ENCODE measurements at regions not wholly inside any gene's neighbourhood (a gene's known extent, or its start where the extent isn't known, plus 50 kb on each side); places are given as distances from the start of the nearest gene placed in this dataset.
A peak's percentile ranks its signal among the peaks of the same experiment; 100 is the strongest.

GRCh38 chr10:45515630-45516029 is 141.6 kb downstream of the ALOX5 start:
- Histone ChIP-seq H4K91ac (ENCODE audit: insufficient read length, low read depth, low read length) (no peak overlapping the region), H4K20me1 (ENCODE audit: control insufficient read depth, insufficient read depth, insufficient read length) (no peaks in the 10 kb centered on the region), H3K79me1 (ENCODE audit: insufficient read depth, low read depth, low read length, poor library complexity, severe bottlenecking) (no peaks in the 10 kb centered on the region), H3K27ac (ENCODE audit: insufficient read length, low read depth, low read length) (no peak overlapping the region), H3K4ac (ENCODE audit: low read depth, low read length) (no peak overlapping the region), H3K79me2 (ENCODE audit: insufficient read depth, low read length) (no peaks in the 10 kb centered on the region), H2BK12ac (ENCODE audit: insufficient read length, low read depth, low read length) (no peak overlapping the region), H3K4me2 (ENCODE audit: insufficient read depth, insufficient read length, low read length) (no peak overlapping the region), H3K9ac (ENCODE audit: extremely low read depth, insufficient read length, low read length) (no peak overlapping the region), H2AFZ (ENCODE audit: low read length) (no peak overlapping the region), H3K14ac (ENCODE audit: insufficient read depth, low read length) (no peak overlapping the region), H2BK15ac (ENCODE audit: low read depth, low read length) (no peak overlapping the region), H2BK20ac (ENCODE audit: low read depth, low read length, poor library complexity, severe bottlenecking) (no peak overlapping the region), H4K8ac (replicated peaks; ENCODE audit: insufficient read length, low read depth, low read length) (no peak overlapping the region), H3K56ac (ENCODE audit: insufficient read length, low read depth, low read length) (no peak overlapping the region), H3K18ac (ENCODE audit: insufficient read length, low read depth, low read length) (no peak overlapping the region), H3T11ph (ENCODE audit: low read length) (no peak overlapping the region), H2BK120ac (ENCODE audit: low read depth, low read length, poor library complexity, severe bottlenecking) (no peak overlapping the region), H2AK5ac (ENCODE audit: insufficient read length, low read length) (no peak overlapping the region), H3K9me3 (ENCODE audit: control insufficient read depth, low read depth, low read length) (no peaks in the 10 kb centered on the region), H4K5ac (ENCODE audit: insufficient read length, low read depth, low read length) (no peak overlapping the region), H3K23ac (ENCODE audit: insufficient read length, low read depth, low read length) (no peak overlapping the region), H3K27me3 (ENCODE audit: insufficient read depth, low read length) (no peaks in the 10 kb centered on the region), H2BK5ac (ENCODE audit: insufficient read length, low read length) (no peak overlapping the region), H3K4me1 (ENCODE audit: insufficient read depth, low read length) (peaks cover 3% of the 10 kb centered on the region; the same call in 1 of the 2 replicates), H3K23me2 (ENCODE audit: insufficient read length, low read depth, low read length, poor library complexity, severe bottlenecking) (no peaks in the 10 kb centered on the region)
- Mint-ChIP-seq H3K27me3 (ENCODE audit: low read depth) (no peaks in the 10 kb centered on the region; the same call in 1 of the 2 replicates), H3K27ac (peak overlapping the region; percentile 1 to 46 (median 7); a peak in 3 of 7 replicates), H3K4me1 (peaks cover 20 to 21% of the 10 kb centered on the region in 2 experiments), H3K36me3 (ENCODE audit: insufficient read depth in 1 of 3, low read depth in 3 of 3) (peaks cover 3% of the 10 kb centered on the region in 3 experiments; a peak in 6 of 7 replicates), H3K4me3 (no peak overlapping the region), H3K9me3 (peaks cover 4 to 7% of the 10 kb centered on the region in 2 experiments)
- no peak for DNase-seq
- no peak for TF ChIP-seq CTCF (conservative IDR thresholded peaks at IDR 0.05)
- no CpG with 5 or more reads among the region's 6 CpGs for WGBS (ENCODE audit: extremely low coverage, insufficient read length, low lambda C conversion rate)
